Fibroblast of lung (primary cell): ENCODE measurements at regions not wholly inside any gene's neighbourhood (a gene's known extent, or its start where the extent isn't known, plus 50 kb on each side); places are given as distances from the start of the nearest gene placed in this dataset.

ENCODE experiments used
- DNase-seq, 2 donors: peaks; one replicate each; pipeline versions ENCODE4 v3.0.0 to v3.0.0-alpha.2; 2010; ENCODE audit warnings: low read depth in 2 of 2
- H2AFZ ChIP-seq: 2 replicates; pipeline ENCODE4 v1.5.1; 2012; ENCODE audit warnings: low read length, control low read depth, inconsistent platforms
- H3K27ac ChIP-seq: 2 replicates; pipeline ENCODE4 v1.5.1; 2011; ENCODE audit warnings: low read length, control low read depth; ENCODE audit not compliant: insufficient read depth
- H3K27me3 ChIP-seq: 2 replicates; pipeline ENCODE4 v1.5.1; 2011; ENCODE audit warnings: mild to moderate bottlenecking, low read length; ENCODE audit not compliant: control insufficient read depth, insufficient read depth
- H3K36me3 ChIP-seq: 2 replicates; pipeline ENCODE4 v1.5.1; 2011; ENCODE audit warnings: low read length; ENCODE audit not compliant: control insufficient read depth, insufficient read depth
- H3K4me1 ChIP-seq: 2 replicates; pipeline ENCODE4 v1.5.1; 2011; ENCODE audit warnings: low read length; ENCODE audit not compliant: control insufficient read depth, insufficient read depth; ENCODE audit errors: extremely low read depth
- H3K4me2 ChIP-seq: 2 replicates; pipeline ENCODE4 v1.5.1; 2011; ENCODE audit warnings: low read length, control low read depth; ENCODE audit not compliant: insufficient read depth; ENCODE audit errors: extremely low read depth
- H3K4me3 ChIP-seq, 4 experiments: fragments of 200-600 bp in 1 of 4; sonication (generic) in 1 of 4; replicated peaks in 1 of 4; 2 replicates each; pipeline ENCODE4 v1.5.1; 2011 to 2016; ENCODE audit warnings: low read length in 4 of 4, low read depth in 3 of 4, mild to moderate bottlenecking in 3 of 4, control low read depth in 2 of 4, inconsistent platforms in 1 of 4, mixed read lengths in 1 of 4; ENCODE audit not compliant: insufficient read depth in 1 of 4; ENCODE audit errors: control extremely low read depth in 1 of 4
- H3K79me2 ChIP-seq: 2 replicates; pipeline ENCODE4 v1.5.1; 2012; ENCODE audit warnings: mild to moderate bottlenecking, low read length, inconsistent platforms; ENCODE audit not compliant: control insufficient read depth, insufficient read depth
- H3K9ac ChIP-seq: 2 replicates; pipeline ENCODE4 v1.5.1; 2011; ENCODE audit warnings: mild to moderate bottlenecking, low read length, control low read depth; ENCODE audit not compliant: insufficient read depth
- H3K9me3 ChIP-seq: 2 replicates; pipeline ENCODE4 v1.5.1; 2012; ENCODE audit warnings: low read depth, low read length; ENCODE audit not compliant: control insufficient read depth, insufficient read depth
- H4K20me1 ChIP-seq: 2 replicates; pipeline ENCODE4 v1.5.1; 2011; ENCODE audit warnings: low read length; ENCODE audit not compliant: control insufficient read depth, insufficient read depth; ENCODE audit errors: extremely low read depth
- EZH2 ChIP-seq: IDR thresholded peaks from 2 replicates; pipeline ENCODE4 v1.5.1; 2012; ENCODE audit warnings: low read length, control low read depth, mild to moderate bottlenecking; ENCODE audit errors: missing control alignments
- TF ChIP-seq, protein P1 (sequence below), 2 donors: IDR thresholded peaks in 1 of 2; conservative IDR thresholded peaks in 1 of 2; 1 replicate in 1 of 2; 2 replicates in 1 of 2; pipeline ENCODE4 v1.5.1; 2011 to 2012; ENCODE audit warnings: low read length in 2 of 2, control low read depth in 1 of 2, inconsistent platforms in 1 of 2, low read depth in 1 of 2, mild to moderate bottlenecking in 1 of 2

DNA sequence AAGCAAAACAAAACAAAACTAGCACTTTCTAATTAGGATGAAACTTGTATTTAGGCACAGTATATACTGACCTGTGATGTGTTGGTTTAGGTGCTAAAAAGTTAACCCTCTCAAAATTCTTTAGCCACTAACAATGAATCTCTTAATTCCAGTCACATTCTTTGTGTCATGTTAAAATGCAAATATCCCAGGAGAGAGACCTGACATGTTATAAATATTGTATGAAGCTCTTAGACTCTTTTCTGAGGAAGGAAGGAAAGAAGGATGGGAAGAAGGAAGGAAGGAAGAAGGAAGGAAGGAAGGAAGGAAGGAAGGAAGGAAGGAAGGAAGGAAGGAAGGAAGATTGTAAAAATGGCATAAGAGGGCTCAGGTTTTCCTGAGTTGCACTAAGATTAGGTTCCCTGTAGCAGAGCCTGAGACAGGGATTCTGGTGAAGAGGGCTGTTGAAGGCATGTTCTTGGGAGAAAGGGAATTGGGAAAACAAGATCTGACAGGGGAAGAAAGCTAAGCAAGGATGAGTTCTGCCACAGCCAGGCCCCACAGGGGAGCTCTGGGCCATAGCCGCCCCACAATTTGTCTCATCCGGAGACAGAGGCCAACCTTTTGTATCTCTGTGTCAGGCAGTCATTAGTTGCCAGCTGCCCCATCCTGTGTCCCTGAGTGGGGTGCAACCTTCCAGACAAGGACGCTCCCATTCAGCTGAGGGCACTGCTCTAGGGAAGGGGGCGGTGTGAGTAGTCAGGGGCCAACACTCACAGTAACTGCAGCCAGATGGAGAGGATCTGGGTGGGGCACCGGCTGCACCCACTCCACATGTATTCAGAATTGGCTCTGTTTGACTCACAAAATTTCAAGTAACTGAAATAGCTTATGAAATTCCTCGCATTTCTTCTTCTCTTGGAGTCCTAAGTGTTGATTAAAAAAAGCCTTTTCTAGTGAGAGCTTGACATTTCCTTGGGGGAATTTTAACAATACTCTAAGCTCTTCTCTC, 189.3 kb upstream of the ARG1 start:
- DNase-seq, result peak in 1 of 2 donors; percentile 55
- H2AFZ ChIP-seq, result no peak overlapping the region
- H3K4me3 ChIP-seq, result no peak overlapping the region
- peaks cover 2% of the 10 kb centered on the region for H4K20me1 ChIP-seq
- H3K4me1 ChIP-seq, result no peaks in the 10 kb centered on the region
- TF ChIP-seq EZH2, result no peak
- TF ChIP-seq, protein P1, sequence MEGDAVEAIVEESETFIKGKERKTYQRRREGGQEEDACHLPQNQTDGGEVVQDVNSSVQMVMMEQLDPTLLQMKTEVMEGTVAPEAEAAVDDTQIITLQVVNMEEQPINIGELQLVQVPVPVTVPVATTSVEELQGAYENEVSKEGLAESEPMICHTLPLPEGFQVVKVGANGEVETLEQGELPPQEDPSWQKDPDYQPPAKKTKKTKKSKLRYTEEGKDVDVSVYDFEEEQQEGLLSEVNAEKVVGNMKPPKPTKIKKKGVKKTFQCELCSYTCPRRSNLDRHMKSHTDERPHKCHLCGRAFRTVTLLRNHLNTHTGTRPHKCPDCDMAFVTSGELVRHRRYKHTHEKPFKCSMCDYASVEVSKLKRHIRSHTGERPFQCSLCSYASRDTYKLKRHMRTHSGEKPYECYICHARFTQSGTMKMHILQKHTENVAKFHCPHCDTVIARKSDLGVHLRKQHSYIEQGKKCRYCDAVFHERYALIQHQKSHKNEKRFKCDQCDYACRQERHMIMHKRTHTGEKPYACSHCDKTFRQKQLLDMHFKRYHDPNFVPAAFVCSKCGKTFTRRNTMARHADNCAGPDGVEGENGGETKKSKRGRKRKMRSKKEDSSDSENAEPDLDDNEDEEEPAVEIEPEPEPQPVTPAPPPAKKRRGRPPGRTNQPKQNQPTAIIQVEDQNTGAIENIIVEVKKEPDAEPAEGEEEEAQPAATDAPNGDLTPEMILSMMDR (conservative IDR thresholded peaks at IDR 0.05 in 1 of 2, IDR thresholded peaks at IDR 0.05 in 1 of 2; ENCODE audit: low read depth in 1 of 2, low read length in 2 of 2), result no peak
- no peak overlapping the region for H3K4me2 ChIP-seq
- H3K9ac ChIP-seq, result no peak overlapping the region
- H3K27ac ChIP-seq, result no peak overlapping the region
- H3K79me2 ChIP-seq, result no peaks in the 10 kb centered on the region
- H3K9me3 ChIP-seq, result no peaks in the 10 kb centered on the region
- no peaks in the 10 kb centered on the region for H3K36me3 ChIP-seq
- peaks cover 34% of the 10 kb centered on the region for H3K27me3 ChIP-seq

DNA sequence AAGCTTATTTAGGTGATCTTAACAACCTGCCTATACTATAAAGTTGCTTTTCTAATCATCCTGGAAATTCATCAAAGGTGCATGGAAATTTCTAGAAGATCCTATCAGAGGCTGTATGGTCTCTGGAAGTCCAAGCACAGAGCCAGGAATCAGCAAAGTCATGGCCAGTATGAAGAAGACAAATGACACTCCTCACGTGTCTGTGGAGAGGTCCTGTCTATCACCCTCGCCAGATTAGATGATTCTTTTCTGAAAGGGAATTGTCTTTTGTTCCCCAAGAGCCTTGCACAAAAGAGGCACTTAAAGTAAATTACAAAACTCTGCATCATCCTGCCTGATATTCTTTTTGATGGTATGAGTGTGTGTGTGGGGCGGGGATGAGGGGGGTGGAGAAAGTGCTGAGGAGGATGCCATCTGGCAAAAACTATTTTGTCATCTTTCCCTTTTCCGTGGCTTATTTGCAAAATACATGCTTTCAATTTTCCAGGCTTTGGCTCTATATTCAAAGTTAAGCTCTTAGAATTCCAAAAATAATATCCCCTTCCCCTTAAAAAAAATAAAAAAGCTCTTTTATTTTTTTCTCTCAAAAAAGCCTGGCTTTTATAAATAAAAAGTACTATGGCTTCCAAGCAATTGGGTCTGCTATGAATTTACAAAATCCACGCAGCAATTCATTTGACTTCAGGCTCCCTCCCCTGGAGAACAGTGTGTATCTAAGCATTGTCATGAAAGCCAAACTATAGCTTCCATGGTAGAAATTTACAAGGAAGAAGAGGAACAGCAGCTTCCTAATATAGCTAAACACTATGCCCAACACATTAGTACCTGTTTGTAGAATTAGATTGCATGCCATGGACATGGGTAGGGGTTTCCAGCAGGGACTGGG, 185.2 kb upstream of the ARG1 start:
- Histone ChIP-seq H3K79me2 (no peaks in the 10 kb centered on the region), H3K27me3 (peaks cover 16% of the 10 kb centered on the region), H4K20me1 (peaks cover 2% of the 10 kb centered on the region), H3K36me3 (no peaks in the 10 kb centered on the region), H3K9me3 (no peaks in the 10 kb centered on the region), H3K27ac (no peak overlapping the region), H2AFZ (no peak overlapping the region), H3K4me3 (no peak overlapping the region), H3K4me1 (no peaks in the 10 kb centered on the region), H3K9ac (no peak overlapping the region), H3K4me2 (no peak overlapping the region)
- peak in 1 of 2 donors; percentile 23 for DNase-seq
- no peak for TF ChIP-seq EZH2
- TF ChIP-seq, protein P1 (conservative IDR thresholded peaks at IDR 0.05 in 1 of 2, IDR thresholded peaks at IDR 0.05 in 1 of 2; ENCODE audit: low read depth in 1 of 2, low read length in 2 of 2), result no peak

DNA sequence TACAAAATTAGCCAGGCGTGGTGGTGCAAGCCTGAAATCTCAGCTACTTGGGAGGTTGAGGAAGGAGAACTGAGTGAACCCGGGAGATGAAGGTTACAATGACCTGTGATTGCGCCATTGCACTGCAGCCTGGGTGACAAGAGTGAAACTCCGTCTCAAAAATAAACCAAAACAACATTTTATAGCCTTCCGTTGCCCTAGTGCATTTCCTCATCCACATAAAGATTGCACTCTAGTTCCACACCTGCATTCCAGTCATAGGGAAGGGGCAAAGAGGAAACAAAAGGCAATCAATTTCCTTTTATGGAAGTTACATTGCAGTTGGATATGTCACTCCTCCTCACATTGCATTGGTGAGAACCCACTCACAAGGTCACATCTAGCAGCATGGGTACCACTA, 182.7 kb upstream of the ARG1 start:
- no peaks in the 10 kb centered on the region for H4K20me1 ChIP-seq
- no peak for TF ChIP-seq EZH2
- TF ChIP-seq, protein P1 (conservative IDR thresholded peaks at IDR 0.05 in 1 of 2, IDR thresholded peaks at IDR 0.05 in 1 of 2; ENCODE audit: low read depth in 1 of 2, low read length in 2 of 2), result no peak
- no peaks in the 10 kb centered on the region for H3K4me1 ChIP-seq
- H3K27ac ChIP-seq, result no peak overlapping the region
- H3K27me3 ChIP-seq, result peaks cover 4% of the 10 kb centered on the region
- no peak overlapping the region for H3K4me3 ChIP-seq
- DNase-seq, result no peak
- H3K9me3 ChIP-seq, result no peaks in the 10 kb centered on the region
- no peak overlapping the region for H3K4me2 ChIP-seq
- no peaks in the 10 kb centered on the region for H3K79me2 ChIP-seq
- H3K36me3 ChIP-seq, result no peaks in the 10 kb centered on the region
- no peak overlapping the region for H2AFZ ChIP-seq
- H3K9ac ChIP-seq, result no peak overlapping the region
